Peyer's patch (tissue), 4 donors: ENCODE measurements at regions not wholly inside any gene's neighbourhood (a gene's known extent, or its start where the extent isn't known, plus 50 kb on each side); places are given as distances from the start of the nearest gene placed in this dataset.

ENCODE experiments used
- DNase-seq, 3 donors: peaks; one replicate each; pipeline ENCODE4 v3.0.0-alpha.2; 2017 to 2019
- H3K27ac ChIP-seq, 4 donors: fragments of 200-600 bp; sonication (generic); one replicate each; pipeline ENCODE4 v1.5.1; 2016 to 2019
- H3K27me3 ChIP-seq, 2 donors: fragments of 200-600 bp; sonication (generic); one replicate each; pipeline ENCODE4 v1.5.1; 2019
- H3K36me3 ChIP-seq, 3 donors: fragments of 200-600 bp; sonication (generic); one replicate each; pipeline ENCODE4 v1.5.1; 2016 to 2019
- H3K4me1 ChIP-seq, 4 donors: fragments of 200-600 bp; sonication (generic); one replicate each; pipeline ENCODE4 v1.5.1; 2016 to 2019
- H3K4me3 ChIP-seq, 4 donors: fragments of 200-600 bp; sonication (generic); 1 replicate in 3 of 4; 2 replicates in 1 of 4; pipeline ENCODE4 v1.5.1; 2016 to 2019; ENCODE audit warnings: mild to moderate bottlenecking in 1 of 4
- H3K9me3 ChIP-seq, 4 donors: fragments of 200-600 bp; sonication (generic); one replicate each; pipeline ENCODE4 v1.5.1; 2016 to 2019; ENCODE audit warnings: mild to moderate bottlenecking in 1 of 4
- CTCF ChIP-seq, 6 experiments: fragments of 450-650 bp in 4 of 6; fragments of 200-600 bp in 2 of 6; sonication (generic) in 1 of 6; IDR thresholded peaks; one replicate each; pipeline ENCODE4 v1.5.1; 2017 to 2019; ENCODE audit warnings: antibody characterized with exemption in 6 of 6, mild to moderate bottlenecking in 3 of 6, moderate library complexity in 1 of 6
- POLR2A ChIP-seq, 2 donors: fragments of 450-650 bp; IDR thresholded peaks; one replicate each; pipeline ENCODE4 v1.5.1; 2017; ENCODE audit warnings: antibody characterized with exemption in 2 of 2, mild to moderate bottlenecking in 2 of 2, moderate library complexity in 2 of 2

GRCh38 chr20:48060841-48061720, 275.8 kb upstream of the SULF2 start:
- H3K27ac ChIP-seq = no peak overlapping the region
- no peak for TF ChIP-seq POLR2A (IDR thresholded peaks at IDR 0.05)
- TF ChIP-seq CTCF (IDR thresholded peaks at IDR 0.05) = no peak
- DNase-seq = no peak
- H3K36me3 ChIP-seq = no peaks in the 10 kb centered on the region
- no peaks in the 10 kb centered on the region for H3K27me3 ChIP-seq
- no peaks in the 10 kb centered on the region for H3K4me1 ChIP-seq
- no peak overlapping the region for H3K4me3 ChIP-seq
- H3K9me3 ChIP-seq = no peaks in the 10 kb centered on the region

GRCh38 chr20:48058611-48059559, 273.6 kb upstream of the SULF2 start:
- H3K4me1 ChIP-seq = no peaks in the 10 kb centered on the region
- H3K9me3 ChIP-seq = no peaks in the 10 kb centered on the region
- no peaks in the 10 kb centered on the region for H3K27me3 ChIP-seq
- TF ChIP-seq POLR2A (IDR thresholded peaks at IDR 0.05) = no peak
- no peak for TF ChIP-seq CTCF (IDR thresholded peaks at IDR 0.05)
- DNase-seq = no peak
- H3K4me3 ChIP-seq = no peak overlapping the region
- no peaks in the 10 kb centered on the region for H3K36me3 ChIP-seq
- H3K27ac ChIP-seq = no peak overlapping the region

- H3K27me3 ChIP-seq = no peaks in the 10 kb centered on the region
- TF ChIP-seq CTCF (IDR thresholded peaks at IDR 0.05) (no peak), POLR2A (IDR thresholded peaks at IDR 0.05) (no peak)
- H3K4me3 ChIP-seq = no peak overlapping the region
- no peaks in the 10 kb centered on the region for H3K36me3 ChIP-seq
- no peaks in the 10 kb centered on the region for H3K9me3 ChIP-seq
- H3K27ac ChIP-seq = no peak overlapping the region
- H3K4me1 ChIP-seq = no peaks in the 10 kb centered on the region
- DNase-seq = no peak
Observed at GRCh38 chr20:48057739-48058138, 272.5 kb upstream of the SULF2 start.

- no peak for TF ChIP-seq POLR2A (IDR thresholded peaks at IDR 0.05)
- H3K4me1 ChIP-seq = no peaks in the 10 kb centered on the region
- no peak overlapping the region for H3K27ac ChIP-seq
- H3K9me3 ChIP-seq = no peaks in the 10 kb centered on the region
- no peaks in the 10 kb centered on the region for H3K27me3 ChIP-seq
- DNase-seq = no peak
- no peaks in the 10 kb centered on the region for H3K36me3 ChIP-seq
- H3K4me3 ChIP-seq = no peak overlapping the region
Observed at GRCh38 chr20:48057251-48057650, 272.0 kb upstream of the SULF2 start.

GRCh38 chr20:48056218-48056617, 270.9 kb upstream of the SULF2 start:
- H3K9me3 ChIP-seq = no peaks in the 10 kb centered on the region
- TF ChIP-seq POLR2A (IDR thresholded peaks at IDR 0.05) = no peak
- no peak for TF ChIP-seq CTCF (IDR thresholded peaks at IDR 0.05)

GRCh38 chr20:48054051-48054450, 268.8 kb upstream of the SULF2 start:
- H3K4me1 ChIP-seq = no peaks in the 10 kb centered on the region
- H3K27ac ChIP-seq = no peak overlapping the region
- H3K27me3 ChIP-seq = no peaks in the 10 kb centered on the region
- no peak for DNase-seq
- TF ChIP-seq CTCF (IDR thresholded peaks at IDR 0.05) (no peak), POLR2A (IDR thresholded peaks at IDR 0.05) (no peak)
- no peaks in the 10 kb centered on the region for H3K9me3 ChIP-seq
- H3K36me3 ChIP-seq = no peaks in the 10 kb centered on the region
- H3K4me3 ChIP-seq = no peak overlapping the region

More at GRCh38 chr20:48056218-48056617, 270.9 kb upstream of the SULF2 start:
- no peak for DNase-seq
- Histone ChIP-seq H3K4me1 (no peaks in the 10 kb centered on the region), H3K27ac (no peak overlapping the region), H3K27me3 (no peaks in the 10 kb centered on the region), H3K36me3 (no peaks in the 10 kb centered on the region), H3K4me3 (no peak overlapping the region)
